ENCODE measurements at regions not wholly inside any gene's neighbourhood (a gene's known extent, or its start where the extent isn't known, plus 50 kb on each side); places are given as distances from the start of the nearest gene placed in this dataset.

- no peaks in the 10 kb centered on the region for H3K27me3 ChIP-seq (ENCODE audit: control insufficient read depth, insufficient read depth, low read length)
- no peaks in the 10 kb centered on the region for H3K36me3 ChIP-seq (replicated peaks; ENCODE audit: control insufficient read depth, insufficient read depth, low read length)
- no peak for DNase-seq
- no peak overlapping the region for H3K4me3 ChIP-seq (ENCODE audit: insufficient read depth, low read depth, low read length)
Observed at GRCh38 chr2:56444339-56444738, 260.5 kb downstream of the CCDC85A start.

GRCh38 chr2:56448403-56449001, 264.7 kb downstream of the CCDC85A start:
- Histone ChIP-seq H3K36me3 (replicated peaks; ENCODE audit: control insufficient read depth, insufficient read depth, low read length) (no peaks in the 10 kb centered on the region), H3K4me3 (ENCODE audit: insufficient read depth, low read depth, low read length) (no peak overlapping the region), H3K27me3 (ENCODE audit: control insufficient read depth, insufficient read depth, low read length) (no peaks in the 10 kb centered on the region)
- DNase-seq: no peak

GRCh38 chr2:56449002-56449431, 265.2 kb downstream of the CCDC85A start:
- Histone ChIP-seq H3K4me3 (ENCODE audit: insufficient read depth, low read depth, low read length) (no peak overlapping the region), H3K27me3 (ENCODE audit: control insufficient read depth, insufficient read depth, low read length) (no peaks in the 10 kb centered on the region), H3K36me3 (replicated peaks; ENCODE audit: control insufficient read depth, insufficient read depth, low read length) (no peaks in the 10 kb centered on the region)
- no peak for DNase-seq

DNA sequence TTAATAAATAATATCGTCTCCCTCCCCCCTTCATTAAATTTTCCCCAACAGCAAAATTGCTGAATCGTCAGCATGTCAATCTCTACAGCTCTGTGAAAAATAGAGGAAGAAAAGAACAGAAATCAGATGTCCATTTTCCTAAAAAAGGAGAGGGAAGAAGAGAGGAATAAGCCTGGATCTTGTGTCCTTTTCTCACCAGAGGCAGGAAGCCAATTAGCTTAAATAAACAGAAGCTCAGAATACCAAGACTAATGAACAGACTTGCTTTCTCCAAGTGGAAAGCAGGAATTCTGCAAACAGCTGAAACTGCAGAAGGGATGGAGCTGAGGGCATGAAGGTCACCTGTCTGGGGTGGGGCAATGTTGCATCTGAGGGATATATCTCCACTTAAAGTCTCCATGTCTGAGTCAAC, 265.7 kb downstream of the CCDC85A start:
- H3K27me3 ChIP-seq (ENCODE audit: control insufficient read depth, insufficient read depth, low read length): no peaks in the 10 kb centered on the region
- H3K36me3 ChIP-seq (replicated peaks; ENCODE audit: control insufficient read depth, insufficient read depth, low read length): no peaks in the 10 kb centered on the region
- no peak overlapping the region for H3K4me3 ChIP-seq (ENCODE audit: insufficient read depth, low read depth, low read length)
- DNase-seq: no peak

DNA sequence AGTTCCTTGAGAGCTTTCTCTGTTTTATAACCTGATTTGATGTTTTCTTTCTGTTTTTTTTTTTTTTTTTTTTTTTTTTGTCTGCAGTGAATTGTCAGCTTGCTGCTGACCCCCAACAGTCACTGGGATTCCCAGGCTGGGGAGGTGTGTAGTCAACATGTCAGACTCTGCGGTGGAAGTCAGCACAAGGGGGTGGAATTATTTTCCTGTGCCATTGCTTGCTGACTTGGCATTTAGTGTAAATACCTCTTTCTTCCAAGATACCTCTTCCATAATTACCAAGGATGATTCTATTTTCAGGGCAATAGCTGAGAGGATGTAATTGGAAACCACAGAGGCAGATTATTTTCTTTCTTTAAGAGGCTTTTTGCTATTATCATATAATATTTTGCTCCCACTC, 266.3 kb downstream of the CCDC85A start:
- Histone ChIP-seq H3K4me3 (ENCODE audit: insufficient read depth, low read depth, low read length) (no peak overlapping the region), H3K27me3 (ENCODE audit: control insufficient read depth, insufficient read depth, low read length) (no peaks in the 10 kb centered on the region), H3K36me3 (replicated peaks; ENCODE audit: control insufficient read depth, insufficient read depth, low read length) (no peaks in the 10 kb centered on the region)
- no peak for DNase-seq

GRCh38 chr2:56450772-56451171, 267.0 kb downstream of the CCDC85A start:
- no peaks in the 10 kb centered on the region for H3K36me3 ChIP-seq (replicated peaks; ENCODE audit: control insufficient read depth, insufficient read depth, low read length)
- H3K4me3 ChIP-seq (ENCODE audit: insufficient read depth, low read depth, low read length): no peak overlapping the region
- DNase-seq: no peak
- H3K27me3 ChIP-seq (ENCODE audit: control insufficient read depth, insufficient read depth, low read length): no peaks in the 10 kb centered on the region

GRCh38 chr2:56455642-56456041, 271.9 kb downstream of the CCDC85A start:
- no peak for DNase-seq
- H3K36me3 ChIP-seq (replicated peaks; ENCODE audit: control insufficient read depth, insufficient read depth, low read length): no peaks in the 10 kb centered on the region
- no peaks in the 10 kb centered on the region; the same call in 1 of the 2 replicates for H3K27me3 ChIP-seq (ENCODE audit: control insufficient read depth, insufficient read depth, low read length)
- no peak overlapping the region for H3K4me3 ChIP-seq (ENCODE audit: insufficient read depth, low read depth, low read length)

GRCh38 chr2:56456791-56457190, 273.0 kb downstream of the CCDC85A start:
- no peak overlapping the region for H3K4me3 ChIP-seq (ENCODE audit: insufficient read depth, low read depth, low read length)
- no peak for DNase-seq

GRCh38 chr2:56460508-56460907, 276.7 kb downstream of the CCDC85A start:
- Histone ChIP-seq H3K27me3 (ENCODE audit: control insufficient read depth, insufficient read depth, low read length) (no peaks in the 10 kb centered on the region; the same call in 1 of the 2 replicates), H3K4me3 (ENCODE audit: insufficient read depth, low read depth, low read length) (no peak overlapping the region), H3K36me3 (replicated peaks; ENCODE audit: control insufficient read depth, insufficient read depth, low read length) (no peaks in the 10 kb centered on the region)
- no peak for DNase-seq

More at GRCh38 chr2:56456791-56457190, 273.0 kb downstream of the CCDC85A start:
- Histone ChIP-seq H3K27me3 (ENCODE audit: control insufficient read depth, insufficient read depth, low read length) (no peaks in the 10 kb centered on the region; the same call in 1 of the 2 replicates), H3K36me3 (replicated peaks; ENCODE audit: control insufficient read depth, insufficient read depth, low read length) (no peaks in the 10 kb centered on the region)

GRCh38 chr2:56464066-56464465, 280.3 kb downstream of the CCDC85A start:
- no peak for DNase-seq
- Histone ChIP-seq H3K4me3 (ENCODE audit: insufficient read depth, low read depth, low read length) (no peak overlapping the region), H3K36me3 (replicated peaks; ENCODE audit: control insufficient read depth, insufficient read depth, low read length) (no peaks in the 10 kb centered on the region), H3K27me3 (ENCODE audit: control insufficient read depth, insufficient read depth, low read length) (no peaks in the 10 kb centered on the region; the same call in 1 of the 2 replicates)

GRCh38 chr2:56464613-56465012, 280.8 kb downstream of the CCDC85A start:
- no peak overlapping the region for H3K4me3 ChIP-seq (ENCODE audit: insufficient read depth, low read depth, low read length)
- H3K27me3 ChIP-seq (ENCODE audit: control insufficient read depth, insufficient read depth, low read length): no peaks in the 10 kb centered on the region
- DNase-seq: no peak
- H3K36me3 ChIP-seq (replicated peaks; ENCODE audit: control insufficient read depth, insufficient read depth, low read length): no peaks in the 10 kb centered on the region

GRCh38 chr2:56465491-56465890, 281.7 kb downstream of the CCDC85A start:
- H3K36me3 ChIP-seq (replicated peaks; ENCODE audit: control insufficient read depth, insufficient read depth, low read length): no peaks in the 10 kb centered on the region
- DNase-seq: no peak
- H3K4me3 ChIP-seq (ENCODE audit: insufficient read depth, low read depth, low read length): no peak overlapping the region
- no peaks in the 10 kb centered on the region for H3K27me3 ChIP-seq (ENCODE audit: control insufficient read depth, insufficient read depth, low read length)

DNA sequence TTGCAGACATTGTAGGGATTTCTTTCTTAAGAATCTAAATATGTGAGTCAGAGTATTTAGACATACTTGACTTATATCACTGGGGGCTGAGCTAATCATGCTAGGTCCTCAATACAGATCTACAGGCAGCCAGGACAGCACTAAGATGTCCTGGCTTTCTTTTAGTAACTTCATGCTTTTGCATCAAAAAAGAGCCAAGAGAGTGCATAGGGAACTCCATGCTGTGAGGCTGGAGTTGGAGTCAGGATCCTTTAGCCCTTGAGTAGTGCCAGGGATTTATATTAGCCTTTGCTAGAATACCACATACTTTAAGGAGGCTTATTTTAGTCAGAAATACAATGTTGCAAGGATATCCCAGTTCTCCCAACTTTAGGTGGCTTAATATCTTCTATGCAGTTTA, 289.7 kb downstream of the CCDC85A start:
- no peaks in the 10 kb centered on the region for H3K27me3 ChIP-seq (ENCODE audit: control insufficient read depth, insufficient read depth, low read length)
- peak; percentile 12 for DNase-seq
- H3K36me3 ChIP-seq (replicated peaks; ENCODE audit: control insufficient read depth, insufficient read depth, low read length): no peaks in the 10 kb centered on the region
- no peak overlapping the region for H3K4me3 ChIP-seq (ENCODE audit: insufficient read depth, low read depth, low read length)

GRCh38 chr2:56474412-56475158, 290.8 kb downstream of the CCDC85A start:
- Histone ChIP-seq H3K4me3 (ENCODE audit: insufficient read depth, low read depth, low read length) (no peak overlapping the region), H3K27me3 (ENCODE audit: control insufficient read depth, insufficient read depth, low read length) (no peaks in the 10 kb centered on the region), H3K36me3 (replicated peaks; ENCODE audit: control insufficient read depth, insufficient read depth, low read length) (no peaks in the 10 kb centered on the region)
- DNase-seq: no peak

DNA sequence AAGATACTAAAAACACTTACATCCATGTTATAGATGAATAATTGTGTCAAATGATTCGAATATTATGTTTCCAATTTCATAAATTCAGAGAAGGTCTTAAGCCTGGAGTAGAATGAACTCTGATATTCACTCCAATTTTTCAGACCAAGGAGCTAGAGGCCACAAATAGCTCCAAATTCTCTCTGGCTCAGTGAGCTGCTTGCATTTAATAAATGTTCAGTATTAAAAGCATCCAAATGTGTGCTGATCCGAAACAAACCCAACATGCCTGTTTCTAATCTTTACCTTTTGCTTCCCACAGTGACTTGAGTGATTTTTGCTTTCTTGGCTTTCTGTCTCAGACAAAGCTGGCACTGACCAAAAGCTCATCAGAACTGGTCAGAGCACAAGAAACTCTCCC, 291.4 kb downstream of the CCDC85A start:
- Histone ChIP-seq H3K36me3 (replicated peaks; ENCODE audit: control insufficient read depth, insufficient read depth, low read length) (no peaks in the 10 kb centered on the region), H3K4me3 (ENCODE audit: insufficient read depth, low read depth, low read length) (no peak overlapping the region), H3K27me3 (ENCODE audit: control insufficient read depth, insufficient read depth, low read length) (no peaks in the 10 kb centered on the region)
- no peak for DNase-seq
